A673 (cell line): ENCODE measurements at regions not wholly inside any gene's neighbourhood (a gene's known extent, or its start where the extent isn't known, plus 50 kb on each side); places are given as distances from the start of the nearest gene placed in this dataset.
"Not testable (repeated sequence)": the region's sequence is repeated elsewhere in the genome, so short reads cannot be mapped to it uniquely, and the experiment has no call there.

ENCODE experiments used
- EZH2 ChIP-seq: fragments of 200-600 bp; sonication (generic); IDR thresholded peaks from 2 replicates; pipeline ENCODE4 v1.6.1; 2017; ENCODE audit warnings: borderline replicate concordance, low read depth, mild to moderate bottlenecking, mixed read lengths, antibody characterized with exemption, low read length; ENCODE audit not compliant: poor library complexity, severe bottlenecking
- TF ChIP-seq, protein P1 (sequence below): fragments of 300-800, 200-600 bp; sonication (generic); conservative IDR thresholded peaks from 2 replicates; pipeline ENCODE4 v1.5.1; 2017; ENCODE audit warnings: low read depth, mild to moderate bottlenecking, antibody characterized with exemption, low read length, moderate library complexity, mixed read lengths

DNA sequence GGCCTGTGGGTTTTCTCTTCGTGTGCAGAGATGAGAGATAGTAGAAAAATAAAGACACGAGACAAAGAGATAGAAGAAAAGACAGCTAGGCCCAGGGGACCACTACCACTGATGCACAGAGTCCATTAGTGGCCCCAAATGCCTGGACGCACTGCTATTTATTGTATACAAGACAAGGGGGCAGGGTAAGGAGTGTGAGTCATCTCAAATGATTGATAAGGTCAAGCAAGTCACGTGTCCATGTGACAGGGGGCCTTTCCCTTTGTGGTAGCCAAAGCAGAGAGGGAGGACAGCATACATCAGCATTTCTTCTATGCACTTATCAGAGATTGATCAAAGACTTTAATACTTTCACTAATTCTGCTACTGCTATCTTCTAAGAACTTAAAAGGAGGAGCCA lies 53.0 kb upstream of the PRSS16 start:
- TF ChIP-seq, protein P1, sequence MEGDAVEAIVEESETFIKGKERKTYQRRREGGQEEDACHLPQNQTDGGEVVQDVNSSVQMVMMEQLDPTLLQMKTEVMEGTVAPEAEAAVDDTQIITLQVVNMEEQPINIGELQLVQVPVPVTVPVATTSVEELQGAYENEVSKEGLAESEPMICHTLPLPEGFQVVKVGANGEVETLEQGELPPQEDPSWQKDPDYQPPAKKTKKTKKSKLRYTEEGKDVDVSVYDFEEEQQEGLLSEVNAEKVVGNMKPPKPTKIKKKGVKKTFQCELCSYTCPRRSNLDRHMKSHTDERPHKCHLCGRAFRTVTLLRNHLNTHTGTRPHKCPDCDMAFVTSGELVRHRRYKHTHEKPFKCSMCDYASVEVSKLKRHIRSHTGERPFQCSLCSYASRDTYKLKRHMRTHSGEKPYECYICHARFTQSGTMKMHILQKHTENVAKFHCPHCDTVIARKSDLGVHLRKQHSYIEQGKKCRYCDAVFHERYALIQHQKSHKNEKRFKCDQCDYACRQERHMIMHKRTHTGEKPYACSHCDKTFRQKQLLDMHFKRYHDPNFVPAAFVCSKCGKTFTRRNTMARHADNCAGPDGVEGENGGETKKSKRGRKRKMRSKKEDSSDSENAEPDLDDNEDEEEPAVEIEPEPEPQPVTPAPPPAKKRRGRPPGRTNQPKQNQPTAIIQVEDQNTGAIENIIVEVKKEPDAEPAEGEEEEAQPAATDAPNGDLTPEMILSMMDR, result not testable (repeated sequence)
- TF ChIP-seq EZH2, result not testable (repeated sequence)
